Activated B cell treated with CpG ODN at 0.5 μM for 24 hours (primary cell): ENCODE measurements at regions not wholly inside any gene's neighbourhood (a gene's known extent, or its start where the extent isn't known, plus 50 kb on each side); places are given as distances from the start of the nearest gene placed in this dataset.

ENCODE experiments used
- ATAC-seq: fragments of 200-7000 bp; cut with Tn5 transposase; one replicate; pipeline ENCODE4 v1.10.0; 2021; ENCODE audit warnings: low read depth, mild to moderate bottlenecking, moderate library complexity
- CTCF ChIA-PET: fragments of 350-600 bp; sonication (Branson Sonifier 250); formaldehyde crosslinking; loops from one replicate; lab custom pipeline; 2021; ENCODE audit warnings: antibody characterized with exemption; lab: Charles Lee
- POLR2A ChIA-PET: fragments of 350-600 bp; sonication (Branson Sonifier 250); formaldehyde crosslinking; loops from one replicate; lab custom pipeline; 2021; ENCODE audit warnings: antibody characterized with exemption; lab: Charles Lee
- DNase-seq: peaks from one replicate; pipeline ENCODE4 v3.0.0; 2022
- H3K27ac Mint-ChIP-seq: one replicate; pipeline ENCODE4 v1.8.0; 2020; ENCODE audit warnings: mixed read lengths
- H3K27me3 Mint-ChIP-seq: one replicate; pipeline ENCODE4 v1.8.0; 2021; ENCODE audit warnings: mixed read lengths
- H3K36me3 Mint-ChIP-seq: one replicate; pipeline ENCODE4 v1.8.0; 2021; ENCODE audit warnings: low read depth, mixed read lengths
- H3K4me1 Mint-ChIP-seq: one replicate; pipeline ENCODE4 v1.8.0; 2021; ENCODE audit warnings: mixed read lengths
- H3K4me3 Mint-ChIP-seq: one replicate; pipeline ENCODE4 v1.8.0; 2020; ENCODE audit warnings: mild to moderate bottlenecking, mixed read lengths
- H3K9me3 Mint-ChIP-seq: one replicate; pipeline ENCODE4 v1.8.0; 2020; ENCODE audit warnings: mixed read lengths
- CTCF ChIP-seq: fragments of 200-600 bp; IDR thresholded peaks from one replicate; pipeline ENCODE4 v1.8.0; 2022; ENCODE audit warnings: antibody characterized with exemption, mild to moderate bottlenecking
- intact Hi-C: fragments of 100-400 bp; cut with micrococcal nuclease; formaldehyde crosslinking; loops from one replicate; pipeline ENCODE4 v1.15.1; 2024

GRCh38 chr14:53228966-53229365 lies 75.8 kb upstream of the DDHD1 start:
- ChIA-PET CTCF (no interaction called here), POLR2A (no interaction called here)
- TF ChIP-seq CTCF: no peak
- Mint-ChIP-seq H3K4me1 (no peaks in the 10 kb centered on the region), H3K9me3 (peaks cover 26% of the 10 kb centered on the region), H3K27ac (no peak overlapping the region), H3K27me3 (no peaks in the 10 kb centered on the region), H3K36me3 (peaks cover 5% of the 10 kb centered on the region), H3K4me3 (no peak overlapping the region)
- ATAC-seq: no peak
- no peak for DNase-seq
- intact Hi-C loops: no loop called here

- POLR2A ChIA-PET: no interaction called here
- ATAC-seq (no peak), DNase-seq (no peak)
- TF ChIP-seq CTCF: no peak
- CTCF ChIA-PET: no interaction called here
- Mint-ChIP-seq H3K9me3 (peaks cover 21% of the 10 kb centered on the region), H3K36me3 (peaks cover 5% of the 10 kb centered on the region), H3K27ac (no peak overlapping the region), H3K4me1 (no peaks in the 10 kb centered on the region), H3K27me3 (no peaks in the 10 kb centered on the region), H3K4me3 (no peak overlapping the region)
- intact Hi-C loops: no loop called here
Measured at GRCh38 chr14:53227154-53227718, 74.1 kb upstream of the DDHD1 start.

GRCh38 chr14:53226553-53226952 lies 73.4 kb upstream of the DDHD1 start:
- no peak for TF ChIP-seq CTCF
- no peak overlapping the region for H3K4me3 Mint-ChIP-seq
- no peak overlapping the region for H3K27ac Mint-ChIP-seq
- ATAC-seq (no peak), DNase-seq (no peak)
- intact Hi-C loops: no loop called here
- no peaks in the 10 kb centered on the region for H3K4me1 Mint-ChIP-seq
- H3K36me3 Mint-ChIP-seq: peaks cover 5% of the 10 kb centered on the region
- H3K9me3 Mint-ChIP-seq: peaks cover 21% of the 10 kb centered on the region
- ChIA-PET CTCF (no interaction called here), POLR2A (no interaction called here)
- no peaks in the 10 kb centered on the region for H3K27me3 Mint-ChIP-seq

GRCh38 chr14:53220914-53221313 lies 67.8 kb upstream of the DDHD1 start:
- ATAC-seq (no peak), DNase-seq (no peak)
- Mint-ChIP-seq H3K36me3 (peaks cover 3% of the 10 kb centered on the region), H3K4me3 (no peak overlapping the region), H3K27ac (no peak overlapping the region), H3K27me3 (no peaks in the 10 kb centered on the region), H3K9me3 (peaks cover 16% of the 10 kb centered on the region), H3K4me1 (peaks cover 6% of the 10 kb centered on the region)
- intact Hi-C loops: no loop called here
- ChIA-PET CTCF (no interaction called here), POLR2A (no interaction called here)
- TF ChIP-seq CTCF: no peak

GRCh38 chr14:53218161-53218560 lies 65.0 kb upstream of the DDHD1 start:
- no peak for DNase-seq
- H3K27me3 Mint-ChIP-seq: no peaks in the 10 kb centered on the region
- TF ChIP-seq CTCF: no peak
- ChIA-PET POLR2A (interaction anchor here (0.6 to 1.8 kb wide), 3 partner anchors 16 to 88 kb away, joined by 3 to 13 read pairs (median 8); partner anchors contain the start of gene DDHD1), CTCF (interaction anchor here (0.6 to 1.0 kb wide), 2 partner anchors 66 to 78 kb away, joined by 3 to 4 read pairs; no protein-coding TSS in a partner anchor)
- H3K4me3 Mint-ChIP-seq: peak overlapping the region; percentile 87
- no peaks in the 10 kb centered on the region for H3K36me3 Mint-ChIP-seq
- intact Hi-C loops: no loop called here
- H3K27ac Mint-ChIP-seq: peak overlapping the region; percentile 35
- no peak for ATAC-seq
- peaks cover 6% of the 10 kb centered on the region for H3K4me1 Mint-ChIP-seq
- no peaks in the 10 kb centered on the region for H3K9me3 Mint-ChIP-seq
